GM12878 (cell line): ENCODE measurements at regions not wholly inside any gene's neighbourhood (a gene's known extent, or its start where the extent isn't known, plus 50 kb on each side); places are given as distances from the start of the nearest gene placed in this dataset.

Experiments
- ATAC-seq: fragments of 200-7000 bp; cut with Tn5 transposase; 3 replicates; pipeline ENCODE4 v1.9.1; 2020; ENCODE audit warnings: mild to moderate bottlenecking, moderate library complexity
- BruUV-seq: library from RNA; stranded (reverse); fragments of 400-500 nt; replicated peaks from 2 replicates; lab custom pipeline; 2021; lab: Mats Ljungman, UMichigan
- CTCF ChIA-PET: fragments of 300-600 bp; sonication (Branson Sonifier 250); formaldehyde crosslinking; extraction: SDS; loops from one replicate; lab custom pipeline; 2021; ENCODE audit warnings: inconsistent platforms; lab: Yijun Ruan, JAX
- POLR2A ChIA-PET: fragments of 350-600 bp; formaldehyde crosslinking; extraction: SDS; loops from one replicate; lab custom pipeline; 2021; ENCODE audit warnings: inconsistent platforms; lab: Charles Lee
- RAD21 ChIA-PET: fragments of 300-600 bp; sonication (Branson Sonifier 250); formaldehyde crosslinking; loops from one replicate; lab custom pipeline; 2023; ENCODE audit warnings: antibody characterized with exemption; ENCODE audit not compliant: unreplicated experiment; lab: Charles Lee
- SMC1A ChIA-PET: fragments of 300-600 bp; sonication (Branson Sonifier 250); formaldehyde crosslinking; loops from one replicate; lab custom pipeline; 2023; ENCODE audit not compliant: unreplicated experiment, uncharacterized antibody; lab: Charles Lee
- DNase-seq: peaks from one replicate; pipeline ENCODE4 v3.0.0-alpha.2; 2011; ENCODE audit warnings: low read depth, low spot score
- FAIRE-seq: peaks from 3 replicates; lab custom pipeline; 2011; peaks lifted over from hg19 to GRCh38; lab: Jason Lieb, UNC
- H2AFZ ChIP-seq: 2 replicates; pipeline ENCODE4 v1.6.0; 2011; ENCODE audit warnings: low read depth, low read length, control low read depth; ENCODE audit not compliant: control insufficient read depth
- H3K27ac ChIP-seq: 2 replicates; pipeline ENCODE4 v1.5.1; 2011; ENCODE audit warnings: control low read depth; ENCODE audit not compliant: control insufficient read depth, insufficient read depth
- H3K27me3 ChIP-seq, 2 experiments: replicated peaks in 1 of 2; 2 replicates each; pipeline versions ENCODE4 v1.6.0 to v1.6.1; 2011; ENCODE audit warnings: low read length in 1 of 2; ENCODE audit not compliant: control insufficient read depth in 2 of 2, insufficient read depth in 2 of 2
- H3K36me3 ChIP-seq, 2 experiments: 2 replicates each; pipeline ENCODE4 v1.5.1; 2011; ENCODE audit warnings: low read length in 1 of 2; ENCODE audit not compliant: control insufficient read depth in 2 of 2, insufficient read depth in 2 of 2
- H3K4me1 ChIP-seq: 2 replicates; pipeline ENCODE4 v1.6.1; 2011; ENCODE audit warnings: mild to moderate bottlenecking, low read length, moderate library complexity, mixed read lengths; ENCODE audit not compliant: control insufficient read depth, insufficient read depth
- H3K4me2 ChIP-seq: 2 replicates; pipeline ENCODE4 v1.6.0; 2011; ENCODE audit warnings: control low read depth; ENCODE audit not compliant: control insufficient read depth, insufficient read depth
- H3K4me3 ChIP-seq: fragments of 200-600 bp; sonication (generic); 2 replicates; pipeline ENCODE4 v1.5.1; 2016
- H3K79me2 ChIP-seq: 2 replicates; pipeline ENCODE4 v1.6.0; 2011; ENCODE audit warnings: low read length; ENCODE audit not compliant: control insufficient read depth, insufficient read depth
- H3K9ac ChIP-seq: 2 replicates; pipeline ENCODE4 v1.8.0; 2011; ENCODE audit warnings: low read length, control low read depth, mixed read lengths; ENCODE audit not compliant: control insufficient read depth, insufficient read depth
- H3K9me3 ChIP-seq: replicated peaks from 3 replicates; pipeline ENCODE4 v1.5.1; 2011; ENCODE audit warnings: mild to moderate bottlenecking, low read length; ENCODE audit not compliant: control insufficient read depth, insufficient read depth
- H4K20me1 ChIP-seq: 2 replicates; pipeline ENCODE4 v1.6.0; 2011; ENCODE audit not compliant: control insufficient read depth, insufficient read depth
- BRCA1 ChIP-seq: IDR thresholded peaks from 2 replicates; pipeline ENCODE4 v1.6.1; 2011; ENCODE audit warnings: low read depth, low read length, improper control_type of control experiment
- CREM ChIP-seq: IDR thresholded peaks from 2 replicates; pipeline ENCODE4 v1.6.1; 2014; ENCODE audit warnings: antibody characterized with exemption, low read depth
- ETV6 ChIP-seq, 2 experiments: fragments of 450-650 bp in 1 of 2; IDR thresholded peaks in 1 of 2; conservative IDR thresholded peaks in 1 of 2; 2 replicates each; pipeline ENCODE4 v1.6.1; 2014; ENCODE audit warnings: antibody characterized with exemption in 1 of 2, borderline replicate concordance in 1 of 2, low read depth in 1 of 2, mild to moderate bottlenecking in 1 of 2, moderate library complexity in 1 of 2
- IKZF2 ChIP-seq, 2 experiments: fragments of 450-650 bp; IDR thresholded peaks; 2 replicates each; pipeline ENCODE4 v1.6.1; 2017; ENCODE audit warnings: mild to moderate bottlenecking in 2 of 2, moderate library complexity in 2 of 2
- JUNB ChIP-seq: IDR thresholded peaks from 2 replicates; pipeline ENCODE4 v1.6.1; 2016; ENCODE audit warnings: antibody characterized with exemption, mild to moderate bottlenecking
- JUND ChIP-seq: IDR thresholded peaks from 2 replicates; pipeline ENCODE4 v1.6.1; 2012; ENCODE audit warnings: low read depth, mild to moderate bottlenecking, low read length, improper control_type of control experiment, moderate library complexity
- LARP7 ChIP-seq: fragments of 450-650 bp; IDR thresholded peaks from 2 replicates; pipeline ENCODE4 v1.6.1; 2017; ENCODE audit warnings: mild to moderate bottlenecking
- MTA2 ChIP-seq: fragments of 450-650 bp; IDR thresholded peaks from 2 replicates; pipeline ENCODE4 v1.6.1; 2016; ENCODE audit warnings: low read depth, mild to moderate bottlenecking, moderate library complexity
- MYB ChIP-seq: fragments of 150-350 bp; IDR thresholded peaks from 2 replicates; pipeline ENCODE4 v1.6.1; 2014; ENCODE audit warnings: mild to moderate bottlenecking, low read depth, low read length, borderline replicate concordance
- POLR2A ChIP-seq: IDR thresholded peaks from 2 replicates; pipeline ENCODE4 v1.6.1; 2011; ENCODE audit warnings: low read depth, mild to moderate bottlenecking, low read length
- POLR2AphosphoS5 ChIP-seq: IDR thresholded peaks from 2 replicates; pipeline ENCODE4 v1.6.1; 2011; ENCODE audit warnings: mild to moderate bottlenecking, low read length, inconsistent platforms
- SMC3 ChIP-seq: IDR thresholded peaks from 2 replicates; pipeline ENCODE4 v1.6.1; 2011; ENCODE audit warnings: low read length, improper control_type of control experiment, borderline replicate concordance
- SREBF1 ChIP-seq: IDR thresholded peaks from 2 replicates; pipeline ENCODE4 v1.6.1; 2012; ENCODE audit warnings: mild to moderate bottlenecking, low read length
- USF1 ChIP-seq: IDR thresholded peaks from 2 replicates; pipeline ENCODE4 v1.6.1; 2011; ENCODE audit warnings: borderline replicate concordance, low read depth, mild to moderate bottlenecking, moderate library complexity, mixed read lengths, low read length; ENCODE audit not compliant: insufficient read depth; ENCODE audit errors: extremely low read length
- ZNF207 ChIP-seq: fragments of 450-650 bp; IDR thresholded peaks from 2 replicates; pipeline ENCODE4 v1.6.1; 2014; ENCODE audit warnings: antibody characterized with exemption, mild to moderate bottlenecking, borderline replicate concordance
- ZSCAN29 ChIP-seq: fragments of 450-650 bp; IDR thresholded peaks from 2 replicates; pipeline ENCODE4 v1.6.1; 2017; ENCODE audit warnings: mild to moderate bottlenecking, moderate library complexity
- WGBS: methylation state at CpG from one replicate; pipeline ENCODE4 v1.1.6; 2016; ENCODE audit warnings: low lambda C conversion rate; ENCODE audit not compliant: insufficient replicate concordance, insufficient coverage; ENCODE audit errors: missing lambda C conversion rate; 5-methylcytosine and 5-hydroxymethylcytosine counted together
- in situ Hi-C: fragments of 300-500 bp; cut with MboI; formaldehyde crosslinking; loops from 9 replicates; pipeline ENCODE4 v1.14.3; 2018; ENCODE audit warnings: mixed read lengths
- intact Hi-C: fragments of 100-400 bp; cut with micrococcal nuclease; formaldehyde crosslinking; loops from one replicate; pipeline ENCODE4 v1.14.2; 2022; ENCODE audit not compliant: unreplicated experiment
- TF ChIP-seq, protein P1 (sequence below): fragments of 450-650 bp; formaldehyde crosslinking; IDR thresholded peaks from 2 replicates; pipeline ENCODE4 v1.5.0; 2022; ENCODE audit warnings: mild to moderate bottlenecking, missing genetic modification characterization
- TF ChIP-seq, protein P2 (sequence below): fragments of 450-650 bp; IDR thresholded peaks from 2 replicates; pipeline ENCODE4 v1.6.1; 2016; ENCODE audit warnings: mild to moderate bottlenecking

GRCh38 chrX:39716401-39716800 is 381.4 kb downstream of the BCOR start:
- 26% methylated on average over 8 of the region's 8 CpGs for WGBS
- no peaks in the 10 kb centered on the region for H4K20me1 ChIP-seq
- H3K9me3 ChIP-seq = no peaks in the 10 kb centered on the region
- H3K4me3 ChIP-seq = no peak overlapping the region
- no peak overlapping the region for H3K27ac ChIP-seq
- no TSS peak for BruUV-seq
- no peak overlapping the region for H3K4me2 ChIP-seq
- intact Hi-C loops (no loop called here), in situ Hi-C loops (no loop called here)
- RAD21 ChIA-PET = no interaction called here
- no peaks in the 10 kb centered on the region for H3K4me1 ChIP-seq
- POLR2A ChIA-PET = no interaction called here
- CTCF ChIA-PET = no interaction called here
- TF ChIP-seq MTA2 (no peak), JUNB (no peak), POLR2AphosphoS5 (no peak), IKZF2 (IDR thresholded peaks at IDR 0.05) (no peak), USF1 (no peak), POLR2A (no peak), SREBF1 (no peak), CREM (no peak), ZNF207 (no peak), MYB (no peak), LARP7 (no peak), SMC3 (no peak), ETV6 (conservative IDR thresholded peaks at IDR 0.05 in 1 of 2, IDR thresholded peaks at IDR 0.05 in 1 of 2; ENCODE audit: borderline replicate concordance in 1 of 2, low read depth in 1 of 2) (no peak), BRCA1 (no peak), ZSCAN29 (no peak), JUND (no peak)
- TF ChIP-seq, protein P1, sequence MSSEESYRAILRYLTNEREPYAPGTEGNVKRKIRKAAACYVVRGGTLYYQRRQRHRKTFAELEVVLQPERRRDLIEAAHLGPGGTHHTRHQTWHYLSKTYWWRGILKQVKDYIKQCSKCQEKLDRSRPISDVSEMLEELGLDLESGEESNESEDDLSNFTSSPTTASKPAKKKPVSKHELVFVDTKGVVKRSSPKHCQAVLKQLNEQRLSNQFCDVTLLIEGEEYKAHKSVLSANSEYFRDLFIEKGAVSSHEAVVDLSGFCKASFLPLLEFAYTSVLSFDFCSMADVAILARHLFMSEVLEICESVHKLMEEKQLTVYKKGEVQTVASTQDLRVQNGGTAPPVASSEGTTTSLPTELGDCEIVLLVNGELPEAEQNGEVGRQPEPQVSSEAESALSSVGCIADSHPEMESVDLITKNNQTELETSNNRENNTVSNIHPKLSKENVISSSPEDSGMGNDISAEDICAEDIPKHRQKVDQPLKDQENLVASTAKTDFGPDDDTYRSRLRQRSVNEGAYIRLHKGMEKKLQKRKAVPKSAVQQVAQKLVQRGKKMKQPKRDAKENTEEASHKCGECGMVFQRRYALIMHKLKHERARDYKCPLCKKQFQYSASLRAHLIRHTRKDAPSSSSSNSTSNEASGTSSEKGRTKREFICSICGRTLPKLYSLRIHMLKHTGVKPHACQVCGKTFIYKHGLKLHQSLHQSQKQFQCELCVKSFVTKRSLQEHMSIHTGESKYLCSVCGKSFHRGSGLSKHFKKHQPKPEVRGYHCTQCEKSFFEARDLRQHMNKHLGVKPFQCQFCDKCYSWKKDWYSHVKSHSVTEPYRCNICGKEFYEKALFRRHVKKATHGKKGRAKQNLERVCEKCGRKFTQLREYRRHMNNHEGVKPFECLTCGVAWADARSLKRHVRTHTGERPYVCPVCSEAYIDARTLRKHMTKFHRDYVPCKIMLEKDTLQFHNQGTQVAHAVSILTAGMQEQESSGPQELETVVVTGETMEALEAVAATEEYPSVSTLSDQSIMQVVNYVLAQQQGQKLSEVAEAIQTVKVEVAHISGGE = no peak
- TF ChIP-seq, protein P2, sequence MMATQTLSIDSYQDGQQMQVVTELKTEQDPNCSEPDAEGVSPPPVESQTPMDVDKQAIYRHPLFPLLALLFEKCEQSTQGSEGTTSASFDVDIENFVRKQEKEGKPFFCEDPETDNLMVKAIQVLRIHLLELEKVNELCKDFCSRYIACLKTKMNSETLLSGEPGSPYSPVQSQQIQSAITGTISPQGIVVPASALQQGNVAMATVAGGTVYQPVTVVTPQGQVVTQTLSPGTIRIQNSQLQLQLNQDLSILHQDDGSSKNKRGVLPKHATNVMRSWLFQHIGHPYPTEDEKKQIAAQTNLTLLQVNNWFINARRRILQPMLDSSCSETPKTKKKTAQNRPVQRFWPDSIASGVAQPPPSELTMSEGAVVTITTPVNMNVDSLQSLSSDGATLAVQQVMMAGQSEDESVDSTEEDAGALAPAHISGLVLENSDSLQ = no peak
- H3K79me2 ChIP-seq = no peaks in the 10 kb centered on the region
- H2AFZ ChIP-seq = no peak overlapping the region
- no peak for ATAC-seq
- no peak overlapping the region for H3K9ac ChIP-seq
- no peaks in the 10 kb centered on the region; a peak in 2 of 4 replicates for H3K27me3 ChIP-seq
- FAIRE-seq = no peak
- SMC1A ChIA-PET = no interaction called here
- no peak for DNase-seq
- H3K36me3 ChIP-seq = no peaks in the 10 kb centered on the region
